WTC11 (cell line): ENCODE measurements at regions not wholly inside any gene's neighbourhood (a gene's known extent, or its start where the extent isn't known, plus 50 kb on each side); places are given as distances from the start of the nearest gene placed in this dataset.

Experiments
- ATAC-seq: fragments of 200-7000 bp; cut with Tn5 transposase; 2 replicates; pipeline ENCODE4 v1.10.0; 2021; ENCODE audit warnings: mild to moderate bottlenecking, moderate library complexity
- CTCF ChIA-PET: fragments of 300-600 bp; sonication (Branson Sonifier 250); formaldehyde crosslinking; loops from one replicate; lab custom pipeline; 2021; ENCODE audit warnings: antibody characterized with exemption; lab: Charles Lee
- POLR2A ChIA-PET: fragments of 350-600 bp; sonication (Branson Sonifier 250); formaldehyde crosslinking; loops from one replicate; lab custom pipeline; 2021; ENCODE audit warnings: antibody characterized with exemption; lab: Charles Lee
- DNase-seq: peaks from one replicate; pipeline ENCODE4 v3.0.0; 2021; ENCODE audit warnings: low spot score
- H3K27ac Mint-ChIP-seq: 2 replicates; pipeline ENCODE4 v1.8.0; 2021; ENCODE audit warnings: mixed read lengths
- H3K27me3 Mint-ChIP-seq: 2 replicates; pipeline ENCODE4 v1.8.0; 2021; ENCODE audit warnings: low read depth, mild to moderate bottlenecking, moderate library complexity, mixed read lengths
- H3K36me3 Mint-ChIP-seq: 2 replicates; pipeline ENCODE4 v1.8.0; 2021; ENCODE audit warnings: mixed read lengths
- H3K4me1 Mint-ChIP-seq: 2 replicates; pipeline ENCODE4 v1.8.0; 2022; ENCODE audit warnings: mixed read lengths
- H3K4me3 Mint-ChIP-seq: 2 replicates; pipeline ENCODE4 v1.8.0; 2021; ENCODE audit warnings: mild to moderate bottlenecking, moderate library complexity, mixed read lengths
- H3K9me3 Mint-ChIP-seq: 2 replicates; pipeline ENCODE4 v1.8.0; 2021; ENCODE audit warnings: mixed read lengths
- CREM ChIP-seq: sonication (generic); formaldehyde crosslinking; IDR thresholded peaks from 2 replicates; pipeline ENCODE4 v1.8.1; 2022; ENCODE audit warnings: mild to moderate bottlenecking, missing genetic modification reagents, moderate library complexity
- ESRRA ChIP-seq: sonication (generic); formaldehyde crosslinking; IDR thresholded peaks from 2 replicates; pipeline ENCODE4 v1.8.1; 2022; ENCODE audit warnings: mild to moderate bottlenecking, missing genetic modification reagents, borderline replicate concordance
- GABPB1 ChIP-seq: sonication (generic); formaldehyde crosslinking; IDR thresholded peaks from 2 replicates; pipeline ENCODE4 v1.8.1; 2023; ENCODE audit warnings: mild to moderate bottlenecking, missing genetic modification reagents
- GRHL2 ChIP-seq: fragments of 250-450 bp; sonication (Bioruptor Pico); IDR thresholded peaks from 2 replicates; pipeline ENCODE4 v1.8.0; 2022; ENCODE audit warnings: mild to moderate bottlenecking, moderate library complexity; ENCODE audit not compliant: insufficient replicate concordance, severe bottlenecking
- HMGA2 ChIP-seq: fragments of 250-450 bp; sonication (Bioruptor Pico); IDR thresholded peaks from 2 replicates; pipeline ENCODE4 v1.4.0; 2021; ENCODE audit warnings: mild to moderate bottlenecking, moderate library complexity
- MXD4 ChIP-seq: fragments of 250-450 bp; sonication (Bioruptor Pico); IDR thresholded peaks from 2 replicates; pipeline ENCODE4 v1.8.0; 2021; ENCODE audit warnings: mild to moderate bottlenecking, moderate library complexity, borderline replicate concordance
- NFYB ChIP-seq: sonication (generic); formaldehyde crosslinking; conservative IDR thresholded peaks from 2 replicates; pipeline ENCODE4 v1.8.0; 2022; ENCODE audit warnings: low read depth, missing genetic modification reagents
- OVOL2 ChIP-seq: fragments of 250-450 bp; sonication (Bioruptor Pico); IDR thresholded peaks from 2 replicates; pipeline ENCODE4 v1.9.0; 2021; ENCODE audit warnings: mild to moderate bottlenecking, borderline replicate concordance
- RELA ChIP-seq: sonication (generic); formaldehyde crosslinking; IDR thresholded peaks from 2 replicates; pipeline ENCODE4 v1.8.1; 2022; ENCODE audit warnings: missing genetic modification reagents, mild to moderate bottlenecking, borderline replicate concordance
- RORB ChIP-seq: fragments of 250-450 bp; sonication (Bioruptor Pico); IDR thresholded peaks from 2 replicates; pipeline ENCODE4 v1.9.0; 2021; ENCODE audit warnings: mild to moderate bottlenecking
- SMAD3 ChIP-seq: sonication (generic); formaldehyde crosslinking; IDR thresholded peaks from 2 replicates; pipeline ENCODE4 v1.8.0; 2022; ENCODE audit warnings: missing genetic modification reagents, mild to moderate bottlenecking, borderline replicate concordance
- TEAD4 ChIP-seq: sonication (generic); formaldehyde crosslinking; IDR thresholded peaks from 2 replicates; pipeline ENCODE4 v1.8.0; 2022; ENCODE audit warnings: mild to moderate bottlenecking, missing genetic modification reagents
- TF ChIP-seq, protein P1 (sequence below): sonication (generic); formaldehyde crosslinking; IDR thresholded peaks from 2 replicates; pipeline ENCODE4 v1.8.0; 2022; ENCODE audit warnings: missing genetic modification reagents
- TF ChIP-seq, protein P2 (sequence below): fragments of 250-450 bp; sonication (Bioruptor Pico); IDR thresholded peaks from 2 replicates; pipeline ENCODE4 v1.9.0; 2021; ENCODE audit warnings: moderate library complexity, mild to moderate bottlenecking, inconsistent platforms, borderline replicate concordance
- TF ChIP-seq, protein P3 (sequence below): fragments of 200-600 bp; IDR thresholded peaks from 2 replicates; pipeline ENCODE4 v1.8.0; 2022; ENCODE audit warnings: antibody characterized with exemption
- TF ChIP-seq, protein P4 (sequence below): fragments of 250-450 bp; sonication (Bioruptor Pico); IDR thresholded peaks from 2 replicates; pipeline ENCODE4 v1.9.0; 2021; ENCODE audit warnings: mild to moderate bottlenecking
- TF ChIP-seq, protein P5 (sequence below): sonication (generic); formaldehyde crosslinking; conservative IDR thresholded peaks from 2 replicates; pipeline ENCODE4 v1.8.1; 2023; ENCODE audit warnings: mild to moderate bottlenecking, low read depth, missing genetic modification reagents, moderate library complexity
- TF ChIP-seq, protein P6 (sequence below): sonication (generic); formaldehyde crosslinking; IDR thresholded peaks from 2 replicates; pipeline ENCODE4 v1.8.0; 2023; ENCODE audit warnings: missing genetic modification reagents

DNA sequence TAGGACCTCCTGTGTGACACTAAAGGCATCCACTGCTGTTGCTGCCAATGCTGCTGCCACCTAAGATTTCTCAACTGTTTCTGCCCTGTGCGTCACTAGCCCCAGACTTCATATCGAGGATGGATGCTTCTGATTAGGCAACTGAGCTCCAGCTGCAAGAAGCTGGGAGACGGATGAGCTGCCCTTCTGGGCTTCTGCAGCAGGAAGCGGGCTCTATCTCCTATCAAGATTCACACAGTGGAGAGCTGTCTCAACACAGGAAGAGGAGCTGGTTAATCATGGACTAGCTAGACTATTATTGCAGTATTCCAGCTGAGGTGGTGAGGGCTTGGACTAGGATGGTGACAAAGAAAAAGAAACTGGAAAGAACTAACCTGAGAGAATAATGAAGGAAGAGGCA, 59.2 kb upstream of the PELI2 start:
- no peak for DNase-seq
- POLR2A ChIA-PET, result no interaction called here
- no peaks in the 10 kb centered on the region; the same call in 1 of the 2 replicates for H3K27me3 Mint-ChIP-seq
- no peak for ATAC-seq
- CTCF ChIA-PET, result no interaction called here
- H3K4me1 Mint-ChIP-seq, result peaks cover 16% of the 10 kb centered on the region
- TF ChIP-seq TEAD4 (CRISPR knock-in tag) (no peak), RELA (no peak), ESRRA (no peak)
- TF ChIP-seq, protein P1, sequence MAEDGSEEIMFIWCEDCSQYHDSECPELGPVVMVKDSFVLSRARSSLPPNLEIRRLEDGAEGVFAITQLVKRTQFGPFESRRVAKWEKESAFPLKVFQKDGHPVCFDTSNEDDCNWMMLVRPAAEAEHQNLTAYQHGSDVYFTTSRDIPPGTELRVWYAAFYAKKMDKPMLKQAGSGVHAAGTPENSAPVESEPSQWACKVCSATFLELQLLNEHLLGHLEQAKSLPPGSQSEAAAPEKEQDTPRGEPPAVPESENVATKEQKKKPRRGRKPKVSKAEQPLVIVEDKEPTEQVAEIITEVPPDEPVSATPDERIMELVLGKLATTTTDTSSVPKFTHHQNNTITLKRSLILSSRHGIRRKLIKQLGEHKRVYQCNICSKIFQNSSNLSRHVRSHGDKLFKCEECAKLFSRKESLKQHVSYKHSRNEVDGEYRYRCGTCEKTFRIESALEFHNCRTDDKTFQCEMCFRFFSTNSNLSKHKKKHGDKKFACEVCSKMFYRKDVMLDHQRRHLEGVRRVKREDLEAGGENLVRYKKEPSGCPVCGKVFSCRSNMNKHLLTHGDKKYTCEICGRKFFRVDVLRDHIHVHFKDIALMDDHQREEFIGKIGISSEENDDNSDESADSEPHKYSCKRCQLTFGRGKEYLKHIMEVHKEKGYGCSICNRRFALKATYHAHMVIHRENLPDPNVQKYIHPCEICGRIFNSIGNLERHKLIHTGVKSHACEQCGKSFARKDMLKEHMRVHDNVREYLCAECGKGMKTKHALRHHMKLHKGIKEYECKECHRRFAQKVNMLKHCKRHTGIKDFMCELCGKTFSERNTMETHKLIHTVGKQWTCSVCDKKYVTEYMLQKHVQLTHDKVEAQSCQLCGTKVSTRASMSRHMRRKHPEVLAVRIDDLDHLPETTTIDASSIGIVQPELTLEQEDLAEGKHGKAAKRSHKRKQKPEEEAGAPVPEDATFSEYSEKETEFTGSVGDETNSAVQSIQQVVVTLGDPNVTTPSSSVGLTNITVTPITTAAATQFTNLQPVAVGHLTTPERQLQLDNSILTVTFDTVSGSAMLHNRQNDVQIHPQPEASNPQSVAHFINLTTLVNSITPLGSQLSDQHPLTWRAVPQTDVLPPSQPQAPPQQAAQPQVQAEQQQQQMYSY, result no peak
- TF ChIP-seq, protein P2, sequence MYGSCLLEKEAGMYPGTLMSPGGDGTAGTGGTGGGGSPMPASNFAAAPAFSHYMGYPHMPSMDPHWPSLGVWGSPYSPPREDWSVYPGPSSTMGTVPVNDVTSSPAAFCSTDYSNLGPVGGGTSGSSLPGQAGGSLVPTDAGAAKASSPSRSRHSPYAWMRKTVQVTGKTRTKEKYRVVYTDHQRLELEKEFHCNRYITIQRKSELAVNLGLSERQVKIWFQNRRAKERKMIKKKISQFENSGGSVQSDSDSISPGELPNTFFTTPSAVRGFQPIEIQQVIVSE (CRISPR knock-in tag), result no peak
- TF ChIP-seq, protein P3, sequence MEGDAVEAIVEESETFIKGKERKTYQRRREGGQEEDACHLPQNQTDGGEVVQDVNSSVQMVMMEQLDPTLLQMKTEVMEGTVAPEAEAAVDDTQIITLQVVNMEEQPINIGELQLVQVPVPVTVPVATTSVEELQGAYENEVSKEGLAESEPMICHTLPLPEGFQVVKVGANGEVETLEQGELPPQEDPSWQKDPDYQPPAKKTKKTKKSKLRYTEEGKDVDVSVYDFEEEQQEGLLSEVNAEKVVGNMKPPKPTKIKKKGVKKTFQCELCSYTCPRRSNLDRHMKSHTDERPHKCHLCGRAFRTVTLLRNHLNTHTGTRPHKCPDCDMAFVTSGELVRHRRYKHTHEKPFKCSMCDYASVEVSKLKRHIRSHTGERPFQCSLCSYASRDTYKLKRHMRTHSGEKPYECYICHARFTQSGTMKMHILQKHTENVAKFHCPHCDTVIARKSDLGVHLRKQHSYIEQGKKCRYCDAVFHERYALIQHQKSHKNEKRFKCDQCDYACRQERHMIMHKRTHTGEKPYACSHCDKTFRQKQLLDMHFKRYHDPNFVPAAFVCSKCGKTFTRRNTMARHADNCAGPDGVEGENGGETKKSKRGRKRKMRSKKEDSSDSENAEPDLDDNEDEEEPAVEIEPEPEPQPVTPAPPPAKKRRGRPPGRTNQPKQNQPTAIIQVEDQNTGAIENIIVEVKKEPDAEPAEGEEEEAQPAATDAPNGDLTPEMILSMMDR, result no peak
- H3K4me3 Mint-ChIP-seq, result no peak overlapping the region
- H3K9me3 Mint-ChIP-seq, result no peaks in the 10 kb centered on the region
- H3K27ac Mint-ChIP-seq, result no peak overlapping the region
- H3K36me3 Mint-ChIP-seq, result no peaks in the 10 kb centered on the region

DNA sequence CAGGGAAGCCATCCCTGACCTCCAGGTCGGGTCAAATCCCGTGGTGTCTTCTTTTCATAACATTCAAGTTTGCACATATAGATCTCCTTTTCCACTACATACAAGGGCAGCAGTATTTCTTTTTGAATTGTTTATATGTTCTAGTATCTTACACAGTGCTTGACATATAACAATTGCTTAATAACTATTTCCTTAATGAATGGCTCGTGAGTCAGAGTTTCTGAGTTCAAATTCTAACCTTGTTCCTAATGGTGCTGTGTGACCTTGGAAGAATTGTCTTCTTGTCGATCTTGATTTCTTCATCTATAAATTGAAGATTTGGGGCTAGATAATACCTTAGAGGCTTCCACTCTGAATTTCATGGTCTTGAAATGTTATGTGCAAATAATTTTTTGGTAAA, 57.2 kb upstream of the PELI2 start:
- DNase-seq (no peak), ATAC-seq (no peak)
- no peak overlapping the region for H3K4me3 Mint-ChIP-seq
- CTCF ChIA-PET, result no interaction called here
- H3K27ac Mint-ChIP-seq, result no peak overlapping the region
- no peaks in the 10 kb centered on the region for H3K9me3 Mint-ChIP-seq
- POLR2A ChIA-PET, result no interaction called here
- H3K27me3 Mint-ChIP-seq, result no peaks in the 10 kb centered on the region; the same call in 1 of the 2 replicates
- H3K4me1 Mint-ChIP-seq, result peaks cover 16% of the 10 kb centered on the region
- no peaks in the 10 kb centered on the region for H3K36me3 Mint-ChIP-seq
- no peak for TF ChIP-seq HMGA2 (CRISPR knock-in tag)
- TF ChIP-seq, protein P1, result no peak
- TF ChIP-seq CREM (CRISPR knock-in tag), result no peak
- TF ChIP-seq, protein P4, sequence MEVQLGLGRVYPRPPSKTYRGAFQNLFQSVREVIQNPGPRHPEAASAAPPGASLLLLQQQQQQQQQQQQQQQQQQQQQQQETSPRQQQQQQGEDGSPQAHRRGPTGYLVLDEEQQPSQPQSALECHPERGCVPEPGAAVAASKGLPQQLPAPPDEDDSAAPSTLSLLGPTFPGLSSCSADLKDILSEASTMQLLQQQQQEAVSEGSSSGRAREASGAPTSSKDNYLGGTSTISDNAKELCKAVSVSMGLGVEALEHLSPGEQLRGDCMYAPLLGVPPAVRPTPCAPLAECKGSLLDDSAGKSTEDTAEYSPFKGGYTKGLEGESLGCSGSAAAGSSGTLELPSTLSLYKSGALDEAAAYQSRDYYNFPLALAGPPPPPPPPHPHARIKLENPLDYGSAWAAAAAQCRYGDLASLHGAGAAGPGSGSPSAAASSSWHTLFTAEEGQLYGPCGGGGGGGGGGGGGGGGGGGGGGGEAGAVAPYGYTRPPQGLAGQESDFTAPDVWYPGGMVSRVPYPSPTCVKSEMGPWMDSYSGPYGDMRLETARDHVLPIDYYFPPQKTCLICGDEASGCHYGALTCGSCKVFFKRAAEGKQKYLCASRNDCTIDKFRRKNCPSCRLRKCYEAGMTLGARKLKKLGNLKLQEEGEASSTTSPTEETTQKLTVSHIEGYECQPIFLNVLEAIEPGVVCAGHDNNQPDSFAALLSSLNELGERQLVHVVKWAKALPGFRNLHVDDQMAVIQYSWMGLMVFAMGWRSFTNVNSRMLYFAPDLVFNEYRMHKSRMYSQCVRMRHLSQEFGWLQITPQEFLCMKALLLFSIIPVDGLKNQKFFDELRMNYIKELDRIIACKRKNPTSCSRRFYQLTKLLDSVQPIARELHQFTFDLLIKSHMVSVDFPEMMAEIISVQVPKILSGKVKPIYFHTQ (CRISPR knock-in tag), result no peak
- TF ChIP-seq RORB, result no peak
- TF ChIP-seq, protein P5, sequence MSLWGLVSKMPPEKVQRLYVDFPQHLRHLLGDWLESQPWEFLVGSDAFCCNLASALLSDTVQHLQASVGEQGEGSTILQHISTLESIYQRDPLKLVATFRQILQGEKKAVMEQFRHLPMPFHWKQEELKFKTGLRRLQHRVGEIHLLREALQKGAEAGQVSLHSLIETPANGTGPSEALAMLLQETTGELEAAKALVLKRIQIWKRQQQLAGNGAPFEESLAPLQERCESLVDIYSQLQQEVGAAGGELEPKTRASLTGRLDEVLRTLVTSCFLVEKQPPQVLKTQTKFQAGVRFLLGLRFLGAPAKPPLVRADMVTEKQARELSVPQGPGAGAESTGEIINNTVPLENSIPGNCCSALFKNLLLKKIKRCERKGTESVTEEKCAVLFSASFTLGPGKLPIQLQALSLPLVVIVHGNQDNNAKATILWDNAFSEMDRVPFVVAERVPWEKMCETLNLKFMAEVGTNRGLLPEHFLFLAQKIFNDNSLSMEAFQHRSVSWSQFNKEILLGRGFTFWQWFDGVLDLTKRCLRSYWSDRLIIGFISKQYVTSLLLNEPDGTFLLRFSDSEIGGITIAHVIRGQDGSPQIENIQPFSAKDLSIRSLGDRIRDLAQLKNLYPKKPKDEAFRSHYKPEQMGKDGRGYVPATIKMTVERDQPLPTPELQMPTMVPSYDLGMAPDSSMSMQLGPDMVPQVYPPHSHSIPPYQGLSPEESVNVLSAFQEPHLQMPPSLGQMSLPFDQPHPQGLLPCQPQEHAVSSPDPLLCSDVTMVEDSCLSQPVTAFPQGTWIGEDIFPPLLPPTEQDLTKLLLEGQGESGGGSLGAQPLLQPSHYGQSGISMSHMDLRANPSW (CRISPR knock-in tag), result no peak
- TF ChIP-seq, protein P6, sequence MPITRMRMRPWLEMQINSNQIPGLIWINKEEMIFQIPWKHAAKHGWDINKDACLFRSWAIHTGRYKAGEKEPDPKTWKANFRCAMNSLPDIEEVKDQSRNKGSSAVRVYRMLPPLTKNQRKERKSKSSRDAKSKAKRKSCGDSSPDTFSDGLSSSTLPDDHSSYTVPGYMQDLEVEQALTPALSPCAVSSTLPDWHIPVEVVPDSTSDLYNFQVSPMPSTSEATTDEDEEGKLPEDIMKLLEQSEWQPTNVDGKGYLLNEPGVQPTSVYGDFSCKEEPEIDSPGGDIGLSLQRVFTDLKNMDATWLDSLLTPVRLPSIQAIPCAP (CRISPR knock-in tag), result no peak
- no peak for TF ChIP-seq GRHL2 (CRISPR knock-in tag)
- no peak for TF ChIP-seq GABPB1
- TF ChIP-seq OVOL2 (CRISPR knock-in tag), result no peak
- no peak for TF ChIP-seq SMAD3 (CRISPR knock-in tag)
- TF ChIP-seq NFYB (CRISPR knock-in tag), result no peak
- no peak for TF ChIP-seq MXD4 (CRISPR knock-in tag)
- no peak for TF ChIP-seq TEAD4 (CRISPR knock-in tag)
